ENCODE measurements at regions not wholly inside any gene's neighbourhood (a gene's known extent, or its start where the extent isn't known, plus 50 kb on each side); places are given as distances from the start of the nearest gene placed in this dataset.
A peak's percentile ranks its signal among the peaks of the same experiment; 100 is the strongest.
"Not testable (repeated sequence)": the region's sequence is repeated elsewhere in the genome, so short reads cannot be mapped to it uniquely, and the experiment has no call there.

- Histone ChIP-seq H3K9me3 (ENCODE audit: control insufficient read depth, low read depth, low read length) (no peaks in the 10 kb centered on the region), H3K79me2 (ENCODE audit: control insufficient read depth, insufficient read depth, low read length) (no peaks in the 10 kb centered on the region), H3K36me3 (ENCODE audit: control insufficient read depth in 2 of 2, extremely low read depth in 1 of 2, insufficient read depth in 2 of 2, low read length in 2 of 2) (no peaks in the 10 kb centered on the region), H2AFZ (ENCODE audit: control insufficient read depth, low read length) (no peak overlapping the region), H4K20me1 (ENCODE audit: control insufficient read depth, extremely low read depth, insufficient read depth, low read length) (no peaks in the 10 kb centered on the region), H3K4me1 (ENCODE audit: control insufficient read depth, extremely low read depth, insufficient read depth, low read length) (no peaks in the 10 kb centered on the region), H3K4me3 (ENCODE audit: control insufficient read depth in 2 of 3, extremely low read depth in 1 of 3, insufficient read depth in 2 of 3, low read depth in 1 of 3, low read length in 3 of 3) (no peak overlapping the region), H3K9ac (ENCODE audit: control insufficient read depth, extremely low read depth, insufficient read depth, low read length) (no peak overlapping the region), H3K4me2 (ENCODE audit: control insufficient read depth, extremely low read depth, insufficient read depth, low read depth, low read length) (no peak overlapping the region), H3K27ac (ENCODE audit: control insufficient read depth, insufficient read depth, low read length) (no peak overlapping the region), H3K27me3 (ENCODE audit: control insufficient read depth, extremely low read depth, insufficient read depth, low read length) (no peaks in the 10 kb centered on the region), H3K9me1 (ENCODE audit: control insufficient read depth, extremely low read depth, insufficient read depth, low read length) (no peaks in the 10 kb centered on the region)
- FAIRE-seq, result no peak
- dilution Hi-C loops (cut with MboI; ENCODE audit: extremely low pct_ligation_motif_present, low sequenced_read_pairs), result no loop called here
- TF ChIP-seq CTCF (optimal IDR thresholded peaks at IDR 0.05 in 1 of 3, IDR thresholded peaks at IDR 0.05 in 1 of 3, conservative IDR thresholded peaks at IDR 0.05 in 1 of 3; ENCODE audit: extremely low read depth in 1 of 3, insufficient read depth in 2 of 3, low read length in 3 of 3) (no peak), EZH2 (IDR thresholded peaks at IDR 0.05; ENCODE audit: low read length) (no peak)
- no peak for DNase-seq (ENCODE audit: low read depth, low spot score)
Observed at GRCh38 chr10:9579110-9579705, 1438.5 kb upstream of the CELF2 start.

GRCh38 chr10:9582803-9583202, 1434.9 kb upstream of the CELF2 start:
- H3K27ac ChIP-seq (ENCODE audit: control insufficient read depth, insufficient read depth, low read length); H3K27me3 ChIP-seq (ENCODE audit: control insufficient read depth, extremely low read depth, insufficient read depth, low read length); H3K4me2 ChIP-seq (ENCODE audit: control insufficient read depth, extremely low read depth, insufficient read depth, low read depth, low read length); H4K20me1 ChIP-seq (ENCODE audit: control insufficient read depth, extremely low read depth, insufficient read depth, low read length); H3K9me3 ChIP-seq (ENCODE audit: control insufficient read depth, low read depth, low read length); H3K36me3 ChIP-seq (ENCODE audit: control insufficient read depth in 2 of 2, extremely low read depth in 1 of 2, insufficient read depth in 2 of 2, low read length in 2 of 2); H3K4me1 ChIP-seq (ENCODE audit: control insufficient read depth, extremely low read depth, insufficient read depth, low read length); dilution Hi-C loops (cut with MboI; ENCODE audit: extremely low pct_ligation_motif_present, low sequenced_read_pairs); DNase-seq (ENCODE audit: low read depth, low spot score); H3K79me2 ChIP-seq (ENCODE audit: control insufficient read depth, insufficient read depth, low read length); H3K9me1 ChIP-seq (ENCODE audit: control insufficient read depth, extremely low read depth, insufficient read depth, low read length); FAIRE-seq; H3K4me3 ChIP-seq (ENCODE audit: control insufficient read depth in 2 of 3, extremely low read depth in 1 of 3, insufficient read depth in 2 of 3, low read depth in 1 of 3, low read length in 3 of 3); H3K9ac ChIP-seq (ENCODE audit: control insufficient read depth, extremely low read depth, insufficient read depth, low read length); H2AFZ ChIP-seq (ENCODE audit: control insufficient read depth, low read length): not testable (repeated sequence)

- Histone ChIP-seq H3K4me3 (ENCODE audit: control insufficient read depth in 2 of 3, extremely low read depth in 1 of 3, insufficient read depth in 2 of 3, low read depth in 1 of 3, low read length in 3 of 3) (no peak overlapping the region), H2AFZ (ENCODE audit: control insufficient read depth, low read length) (no peak overlapping the region), H3K4me2 (ENCODE audit: control insufficient read depth, extremely low read depth, insufficient read depth, low read depth, low read length) (no peak overlapping the region), H4K20me1 (ENCODE audit: control insufficient read depth, extremely low read depth, insufficient read depth, low read length) (no peaks in the 10 kb centered on the region), H3K9ac (ENCODE audit: control insufficient read depth, extremely low read depth, insufficient read depth, low read length) (no peak overlapping the region), H3K9me1 (ENCODE audit: control insufficient read depth, extremely low read depth, insufficient read depth, low read length) (no peaks in the 10 kb centered on the region), H3K27me3 (ENCODE audit: control insufficient read depth, extremely low read depth, insufficient read depth, low read length) (no peaks in the 10 kb centered on the region), H3K27ac (ENCODE audit: control insufficient read depth, insufficient read depth, low read length) (no peak overlapping the region), H3K79me2 (ENCODE audit: control insufficient read depth, insufficient read depth, low read length) (no peaks in the 10 kb centered on the region), H3K4me1 (ENCODE audit: control insufficient read depth, extremely low read depth, insufficient read depth, low read length) (no peaks in the 10 kb centered on the region), H3K9me3 (ENCODE audit: control insufficient read depth, low read depth, low read length) (no peaks in the 10 kb centered on the region), H3K36me3 (ENCODE audit: control insufficient read depth in 2 of 2, extremely low read depth in 1 of 2, insufficient read depth in 2 of 2, low read length in 2 of 2) (no peaks in the 10 kb centered on the region)
- dilution Hi-C loops (cut with MboI; ENCODE audit: extremely low pct_ligation_motif_present, low sequenced_read_pairs), result no loop called here
- TF ChIP-seq EZH2 (IDR thresholded peaks at IDR 0.05; ENCODE audit: low read length) (no peak), CTCF (optimal IDR thresholded peaks at IDR 0.05 in 1 of 3, IDR thresholded peaks at IDR 0.05 in 1 of 3, conservative IDR thresholded peaks at IDR 0.05 in 1 of 3; ENCODE audit: extremely low read depth in 1 of 3, insufficient read depth in 2 of 3, low read length in 3 of 3) (no peak)
- peak; percentile 9 for FAIRE-seq
- DNase-seq (ENCODE audit: low read depth, low spot score), result no peak
Observed at GRCh38 chr10:9596368-9596920, 1421.2 kb upstream of the CELF2 start.
